ENCODE measurements at regions not wholly inside any gene's neighbourhood (a gene's known extent, or its start where the extent isn't known, plus 50 kb on each side); places are given as distances from the start of the nearest gene placed in this dataset.

DNA sequence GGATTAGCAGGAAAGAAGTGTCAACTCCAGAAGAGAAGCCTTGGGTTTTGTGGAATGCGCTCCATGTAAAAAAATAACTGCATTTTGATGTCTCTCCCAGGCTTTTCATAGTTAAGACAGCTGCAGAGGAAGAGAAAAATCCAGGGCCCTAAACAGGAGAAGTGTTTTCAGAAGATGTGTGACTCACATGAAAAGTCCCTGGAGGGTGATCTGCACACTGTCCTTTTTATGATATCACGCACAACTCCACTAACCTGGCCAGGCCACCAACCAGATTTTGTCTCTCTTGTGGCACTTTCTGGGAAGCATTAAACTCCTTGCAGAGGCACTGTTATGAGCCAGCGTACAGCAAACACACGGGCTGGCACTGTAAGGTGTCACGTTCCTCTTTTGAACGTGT, 267.3 kb downstream of the FGF9 start:
- 0 out of 2 replicates have a peak, but pooled peaks have one; percentile 8 for TF ChIP-seq FEZF1 (tag by site-specific recombination; IDR thresholded peaks at IDR 0.05)
- no peak for TF ChIP-seq ZNF843 (tag by site-specific recombination; IDR thresholded peaks at IDR 0.05)
- no peak for TF ChIP-seq ZNF24 (tag by site-specific recombination; IDR thresholded peaks at IDR 0.05)
- TF ChIP-seq ZNF354C (tag by site-specific recombination; IDR thresholded peaks at IDR 0.05; ENCODE audit: borderline replicate concordance, low read depth), result no peak
- no peak for TF ChIP-seq ZNF518A (tag by site-specific recombination; conservative IDR thresholded peaks at IDR 0.05; ENCODE audit: low read depth)
- TF ChIP-seq MYNN (tag by site-specific recombination; IDR thresholded peaks at IDR 0.05; ENCODE audit: borderline replicate concordance), result no peak
- Histone ChIP-seq H3K36me3 (ENCODE audit: control insufficient read depth in 2 of 2, insufficient read depth in 1 of 2, low read length in 2 of 2) (no peaks in the 10 kb centered on the region), H3K27ac (ENCODE audit: extremely low read depth, low read depth, low read length) (no peak overlapping the region), H3K4me3 (ENCODE audit: low read depth, low read length) (no peak overlapping the region), H3K9me3 (ENCODE audit: control insufficient read depth, insufficient read depth, low read depth, low read length) (no peaks in the 10 kb centered on the region), H3K4me1 (ENCODE audit: control insufficient read depth, insufficient read depth, low read length) (peaks cover 5% of the 10 kb centered on the region; the same call in 1 of the 2 replicates)
- ChIA-PET POLR2A (no interaction called here), CTCF (no interaction called here)

GRCh38 chr13:21938636-21939035, 267.8 kb downstream of the FGF9 start:
- no peak overlapping the region for H3K27ac ChIP-seq (ENCODE audit: extremely low read depth, low read depth, low read length)

DNA sequence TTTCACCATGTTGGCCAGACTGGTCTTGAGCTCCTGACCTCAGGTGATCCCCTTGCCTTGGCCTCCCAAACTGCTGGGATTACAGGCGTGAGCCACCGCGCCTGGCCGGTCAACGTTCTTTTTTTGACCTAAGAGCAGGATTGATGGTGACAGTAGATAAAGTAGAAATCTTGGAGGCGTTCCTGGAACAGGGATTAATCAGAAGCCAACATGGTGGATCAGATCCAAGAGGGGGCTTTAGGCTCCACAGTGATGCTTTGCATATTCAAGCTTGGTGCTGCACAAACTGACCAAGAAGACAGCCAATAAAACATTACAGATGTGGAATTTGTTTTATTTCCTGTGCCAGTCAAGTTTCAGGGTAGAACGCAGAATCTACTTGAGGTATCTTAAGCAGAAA, 271.2 kb downstream of the FGF9 start:
- H3K36me3 ChIP-seq (ENCODE audit: control insufficient read depth in 2 of 2, insufficient read depth in 1 of 2, low read length in 2 of 2), result no peaks in the 10 kb centered on the region
- no peak overlapping the region for H3K4me3 ChIP-seq (ENCODE audit: low read depth, low read length)
- ChIA-PET CTCF (no interaction called here), POLR2A (no interaction called here)
- TF ChIP-seq ZNF146 (tag by site-specific recombination; IDR thresholded peaks at IDR 0.05) (no peak), ZFP3 (tag by site-specific recombination; IDR thresholded peaks at IDR 0.05; ENCODE audit: low read depth) (no peak), ZNF521 (tag by site-specific recombination; IDR thresholded peaks at IDR 0.05) (no peak), ZNF121 (tag by site-specific recombination; IDR thresholded peaks at IDR 0.05) (no peak), ZNF26 (tag by site-specific recombination; IDR thresholded peaks at IDR 0.05) (no peak), ZNF132 (tag by site-specific recombination; IDR thresholded peaks at IDR 0.05; ENCODE audit: borderline replicate concordance) (no peak), SP7 (tag by site-specific recombination; IDR thresholded peaks at IDR 0.05) (no peak)
- no peaks in the 10 kb centered on the region for H3K9me3 ChIP-seq (ENCODE audit: control insufficient read depth, insufficient read depth, low read depth, low read length)
- no peaks in the 10 kb centered on the region for H3K4me1 ChIP-seq (ENCODE audit: control insufficient read depth, insufficient read depth, low read length)
- H3K27ac ChIP-seq (ENCODE audit: extremely low read depth, low read depth, low read length), result no peak overlapping the region

More at GRCh38 chr13:21938636-21939035, 267.8 kb downstream of the FGF9 start:
- Histone ChIP-seq H3K36me3 (ENCODE audit: control insufficient read depth in 2 of 2, insufficient read depth in 1 of 2, low read length in 2 of 2) (no peaks in the 10 kb centered on the region), H3K4me3 (ENCODE audit: low read depth, low read length) (no peak overlapping the region), H3K9me3 (ENCODE audit: control insufficient read depth, insufficient read depth, low read depth, low read length) (no peaks in the 10 kb centered on the region), H3K4me1 (ENCODE audit: control insufficient read depth, insufficient read depth, low read length) (peaks cover under 1% of the 10 kb centered on the region; the same call in 1 of the 2 replicates)
- TF ChIP-seq OSR2 (tag by site-specific recombination; IDR thresholded peaks at IDR 0.05) (no peak), ZNF121 (tag by site-specific recombination; IDR thresholded peaks at IDR 0.05) (no peak), ZNF184 (tag by site-specific recombination; IDR thresholded peaks at IDR 0.05) (no peak), ZNF37A (tag by site-specific recombination; IDR thresholded peaks at IDR 0.05) (no peak), ZSCAN16 (tag by site-specific recombination; IDR thresholded peaks at IDR 0.05) (no peak), ZXDB (tag by site-specific recombination; IDR thresholded peaks at IDR 0.05) (no peak), ZBTB17 (tag by site-specific recombination; IDR thresholded peaks at IDR 0.05) (no peak)
- TF ChIP-seq, protein P1, sequence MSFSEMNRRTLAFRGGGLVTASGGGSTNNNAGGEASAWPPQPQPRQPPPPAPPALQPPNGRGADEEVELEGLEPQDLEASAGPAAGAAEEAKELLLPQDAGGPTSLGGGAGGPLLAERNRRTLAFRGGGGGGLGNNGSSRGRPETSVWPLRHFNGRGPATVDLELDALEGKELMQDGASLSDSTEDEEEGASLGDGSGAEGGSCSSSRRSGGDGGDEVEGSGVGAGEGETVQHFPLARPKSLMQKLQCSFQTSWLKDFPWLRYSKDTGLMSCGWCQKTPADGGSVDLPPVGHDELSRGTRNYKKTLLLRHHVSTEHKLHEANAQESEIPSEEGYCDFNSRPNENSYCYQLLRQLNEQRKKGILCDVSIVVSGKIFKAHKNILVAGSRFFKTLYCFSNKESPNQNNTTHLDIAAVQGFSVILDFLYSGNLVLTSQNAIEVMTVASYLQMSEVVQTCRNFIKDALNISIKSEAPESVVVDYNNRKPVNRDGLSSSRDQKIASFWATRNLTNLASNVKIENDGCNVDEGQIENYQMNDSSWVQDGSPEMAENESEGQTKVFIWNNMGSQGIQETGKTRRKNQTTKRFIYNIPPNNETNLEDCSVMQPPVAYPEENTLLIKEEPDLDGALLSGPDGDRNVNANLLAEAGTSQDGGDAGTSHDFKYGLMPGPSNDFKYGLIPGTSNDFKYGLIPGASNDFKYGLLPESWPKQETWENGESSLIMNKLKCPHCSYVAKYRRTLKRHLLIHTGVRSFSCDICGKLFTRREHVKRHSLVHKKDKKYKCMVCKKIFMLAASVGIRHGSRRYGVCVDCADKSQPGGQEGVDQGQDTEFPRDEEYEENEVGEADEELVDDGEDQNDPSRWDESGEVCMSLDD (tag by site-specific recombination; IDR thresholded peaks at IDR 0.05), result no peak
- POLR2A ChIA-PET, result no interaction called here
- CTCF ChIA-PET, result no interaction called here
